IMR-90 (cell line): ENCODE measurements at regions not wholly inside any gene's neighbourhood (a gene's known extent, or its start where the extent isn't known, plus 50 kb on each side); places are given as distances from the start of the nearest gene placed in this dataset.

Source experiments
- ATAC-seq: fragments of 200-7000 bp; cut with Tn5 transposase; 2 replicates; pipeline ENCODE4 v1.9.1; 2020; ENCODE audit warnings: low read depth, mild to moderate bottlenecking, moderate library complexity
- BruUV-seq: library from RNA; stranded (reverse); fragments of 400-500 nt; replicated peaks from 2 replicates; lab custom pipeline; 2021; lab: Mats Ljungman, UMichigan
- CTCF ChIA-PET: fragments of 300-600 bp; formaldehyde crosslinking; extraction: SDS; loops from one replicate; lab custom pipeline; 2021; ENCODE audit warnings: antibody characterized with exemption; lab: Yijun Ruan, JAX
- POLR2A ChIA-PET: fragments of 300-600 bp; sonication (Branson Sonifier 250); formaldehyde crosslinking; loops from one replicate; lab custom pipeline; 2022; ENCODE audit warnings: antibody characterized with exemption; ENCODE audit not compliant: unreplicated experiment; lab: Charles Lee
- DNase-seq: peaks from one replicate; pipeline ENCODE4 v3.0.0; 2013
- H2AFZ ChIP-seq: replicated peaks from 2 replicates; pipeline ENCODE3; 2013; ENCODE audit warnings: low read length, mild to moderate bottlenecking; ENCODE audit not compliant: poor library complexity
- H2AK5ac ChIP-seq: 2 replicates; pipeline ENCODE4 v1.6.1; 2013; ENCODE audit warnings: low read depth, low read length, inconsistent platforms
- H2AK9ac ChIP-seq: replicated peaks from 2 replicates; pipeline ENCODE3; 2013; ENCODE audit warnings: mild to moderate bottlenecking, low read depth, low read length, moderate library complexity; ENCODE audit not compliant: poor library complexity
- H2BK120ac ChIP-seq: 2 replicates; pipeline ENCODE4 v1.6.1; 2013; ENCODE audit warnings: low read depth, low read length, inconsistent platforms
- H2BK15ac ChIP-seq: 3 replicates; pipeline ENCODE4 v1.6.1; 2013; ENCODE audit warnings: low read depth, low read length, inconsistent platforms
- H2BK20ac ChIP-seq: 2 replicates; pipeline ENCODE4 v1.6.1; 2013; ENCODE audit warnings: low read depth, mild to moderate bottlenecking, inconsistent platforms, low read length, moderate library complexity
- H2BK5ac ChIP-seq: 2 replicates; pipeline ENCODE4 v1.6.1; 2013; ENCODE audit warnings: mild to moderate bottlenecking, low read depth, low read length, inconsistent platforms; ENCODE audit not compliant: poor library complexity, severe bottlenecking
- H3K14ac ChIP-seq: replicated peaks from 2 replicates; pipeline ENCODE4 v1.6.1; 2013; ENCODE audit warnings: low read depth, low read length, inconsistent platforms
- H3K18ac ChIP-seq: 2 replicates; pipeline ENCODE4 v1.6.1; 2013; ENCODE audit warnings: low read depth, low read length, control low read depth
- H3K23ac ChIP-seq: 2 replicates; pipeline ENCODE4 v1.6.1; 2013; ENCODE audit warnings: low read depth, low read length, inconsistent platforms
- H3K27ac ChIP-seq: 2 replicates; pipeline ENCODE4 v1.5.1; 2013; ENCODE audit warnings: mild to moderate bottlenecking, control low read depth, low read length; ENCODE audit not compliant: insufficient read depth
- H3K27me3 ChIP-seq: 2 replicates; pipeline ENCODE4 v1.6.1; 2013; ENCODE audit warnings: low read length; ENCODE audit not compliant: control insufficient read depth, insufficient read depth
- H3K36me3 ChIP-seq: 2 replicates; pipeline ENCODE4 v1.6.1; 2013; ENCODE audit warnings: low read length, mixed read lengths; ENCODE audit not compliant: control insufficient read depth, insufficient read depth
- H3K4ac ChIP-seq: 2 replicates; pipeline ENCODE4 v1.6.1; 2013; ENCODE audit warnings: low read depth, low read length, inconsistent platforms
- H3K4me1 ChIP-seq: 2 replicates; pipeline ENCODE4 v1.6.1; 2013; ENCODE audit warnings: low read length, mixed read lengths; ENCODE audit not compliant: control insufficient read depth, insufficient read depth
- H3K4me2 ChIP-seq: 2 replicates; pipeline ENCODE4 v1.6.1; 2013; ENCODE audit warnings: low read depth, mild to moderate bottlenecking, control low read depth, low read length, moderate library complexity
- H3K4me3 ChIP-seq: 2 replicates; pipeline ENCODE4 v1.5.1; 2013; ENCODE audit warnings: low read depth, mild to moderate bottlenecking, control low read depth, low read length, moderate library complexity; ENCODE audit not compliant: insufficient read depth
- H3K56ac ChIP-seq: 2 replicates; pipeline ENCODE4 v1.6.1; 2013; ENCODE audit warnings: low read length, inconsistent platforms; ENCODE audit not compliant: insufficient read depth; ENCODE audit errors: extremely low read depth
- H3K79me1 ChIP-seq, 2 experiments: 2 replicates each; pipeline ENCODE4 v1.6.1; 2013; ENCODE audit warnings: low read length in 2 of 2, inconsistent platforms in 1 of 2, low read depth in 1 of 2
- H3K9ac ChIP-seq: 2 replicates; pipeline ENCODE4 v1.6.1; 2013; ENCODE audit warnings: low read depth, low read length, control low read depth
- H3K9me1 ChIP-seq: 2 replicates; pipeline ENCODE4 v1.6.1; 2013; ENCODE audit warnings: low read length, inconsistent platforms; ENCODE audit not compliant: insufficient read depth
- H3K9me3 ChIP-seq: 2 replicates; pipeline ENCODE4 v1.6.1; 2013; ENCODE audit warnings: low read length; ENCODE audit not compliant: control insufficient read depth, insufficient read depth
- H4K20me1 ChIP-seq: 2 replicates; pipeline ENCODE4 v1.6.1; 2013; ENCODE audit warnings: low read length, inconsistent platforms; ENCODE audit not compliant: insufficient read depth
- H4K5ac ChIP-seq: 2 replicates; pipeline ENCODE4 v1.6.1; 2013; ENCODE audit warnings: mild to moderate bottlenecking, low read depth, low read length, control low read depth
- H4K8ac ChIP-seq, 2 experiments: 2 replicates each; pipeline ENCODE4 v1.6.1; 2013; ENCODE audit warnings: low read depth in 2 of 2, low read length in 2 of 2, control low read depth in 1 of 2, inconsistent platforms in 1 of 2
- H4K91ac ChIP-seq: 2 replicates; pipeline ENCODE4 v1.6.1; 2013; ENCODE audit warnings: low read depth, low read length, inconsistent platforms; ENCODE audit not compliant: insufficient read depth
- MAFK ChIP-seq: IDR thresholded peaks from 2 replicates; pipeline ENCODE4 v1.6.1; 2012; ENCODE audit warnings: low read depth, low read length, improper control_type of control experiment
- MAZ ChIP-seq: IDR thresholded peaks from 2 replicates; pipeline ENCODE4 v1.6.1; 2012; ENCODE audit warnings: low read depth, mild to moderate bottlenecking, low read length, improper control_type of control experiment, moderate library complexity, borderline replicate concordance
- POLR2A ChIP-seq: IDR thresholded peaks from 2 replicates; pipeline ENCODE4 v1.6.1; 2012; ENCODE audit warnings: mild to moderate bottlenecking, low read depth, low read length
- RAD21 ChIP-seq: IDR thresholded peaks from 2 replicates; pipeline ENCODE4 v1.6.1; 2012; ENCODE audit warnings: low read length, improper control_type of control experiment
- SMC3 ChIP-seq: fragments of 150-350 bp; IDR thresholded peaks from 2 replicates; pipeline ENCODE4 v1.6.1; 2016; ENCODE audit warnings: low read depth, mild to moderate bottlenecking, antibody characterized with exemption, low read length, moderate library complexity
- WGBS, 2 experiments: methylation state at CpG; one replicate each; pipeline versions ENCODE4 v1.1.5 to v1.1.7; 2013; ENCODE audit warnings: missing lambda C conversion rate in 2 of 2; ENCODE audit not compliant: insufficient read length in 1 of 2; ENCODE audit errors: extremely low coverage in 2 of 2; 5-methylcytosine and 5-hydroxymethylcytosine counted together
- dilution Hi-C: fragments of 300-500 bp; cut with HindIII; formaldehyde crosslinking; loops from one replicate; pipeline ENCODE4 v1.14.3; 2018; ENCODE audit warnings: low sequenced_read_pairs; ENCODE audit not compliant: unreplicated experiment
- in situ Hi-C: fragments of 300-500 bp; cut with MboI; formaldehyde crosslinking; loops from 3 replicates; pipeline ENCODE4 v1.14.3; 2019; ENCODE audit warnings: low sequenced_read_pairs, inconsistent platforms, mixed read lengths
- intact Hi-C: fragments of 100-400 bp; cut with micrococcal nuclease; formaldehyde crosslinking; loops from 2 replicates; pipeline ENCODE4 v1.10.0; 2022
- TF ChIP-seq, protein P1 (sequence below): conservative IDR thresholded peaks from 2 replicates; pipeline ENCODE4 v1.5.1; 2012; ENCODE audit warnings: mild to moderate bottlenecking, low read depth, low read length, improper control_type of control experiment
- TF ChIP-seq, protein P2 (sequence below): fragments of 150-350 bp; IDR thresholded peaks from 2 replicates; pipeline ENCODE4 v1.6.1; 2016; ENCODE audit warnings: low read depth, mild to moderate bottlenecking, low read length, moderate library complexity, borderline replicate concordance

DNA sequence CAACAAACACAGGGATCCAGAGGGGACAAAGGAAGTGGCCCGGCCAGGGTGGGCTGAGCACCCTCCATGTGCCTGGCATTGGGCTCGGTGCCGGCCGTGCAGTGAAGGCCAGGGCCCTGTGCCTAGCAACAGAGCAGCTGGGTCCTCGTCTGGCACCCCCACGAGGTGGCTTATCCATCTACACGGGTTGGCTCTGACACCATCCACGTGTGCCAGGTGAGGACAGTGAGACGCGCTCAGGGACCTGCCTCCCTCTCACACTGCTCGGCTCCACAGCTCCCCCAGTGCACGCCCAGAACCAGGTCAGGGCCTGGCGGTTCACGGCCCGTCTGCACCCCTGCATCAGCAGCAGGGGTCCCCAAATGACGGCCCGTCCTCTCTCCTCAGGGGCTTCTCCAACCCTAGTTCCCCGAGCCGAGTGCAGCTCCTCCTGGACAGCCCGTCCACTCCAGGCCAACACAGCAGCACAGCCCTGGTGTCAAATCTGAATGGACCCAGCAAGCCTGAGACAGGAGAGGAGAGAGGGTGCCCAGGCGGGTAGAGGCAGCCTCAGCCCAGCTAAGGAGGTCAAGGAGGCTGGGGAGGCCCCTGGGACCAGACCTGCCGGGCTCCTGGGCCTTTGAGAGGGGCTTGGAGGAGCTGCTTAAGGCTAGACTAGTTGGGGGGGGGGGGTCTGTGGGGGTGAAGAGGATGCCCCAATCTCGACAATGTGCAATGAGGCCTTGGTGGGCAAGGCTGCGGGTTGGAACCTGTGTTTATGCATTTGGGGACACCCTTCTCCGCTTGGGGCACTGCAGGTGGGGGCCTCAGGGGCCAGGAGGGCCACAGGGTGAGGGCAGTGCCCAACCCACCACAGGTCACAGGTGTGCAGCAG, 113.6 kb downstream of the FAM53A start:
- H3K14ac ChIP-seq = no peak overlapping the region
- no peak overlapping the region for H2AK5ac ChIP-seq
- POLR2A ChIA-PET = no interaction called here
- no peak overlapping the region for H3K4me3 ChIP-seq
- H3K9ac ChIP-seq = no peak overlapping the region
- H3K27ac ChIP-seq = no peak overlapping the region
- no peak overlapping the region for H2BK120ac ChIP-seq
- H3K27me3 ChIP-seq = peaks cover 19% of the 10 kb centered on the region
- H2BK15ac ChIP-seq = no peak overlapping the region
- no peaks in the 10 kb centered on the region for H3K9me3 ChIP-seq
- no peaks in the 10 kb centered on the region for H3K9me1 ChIP-seq
- H3K79me1 ChIP-seq = no peaks in the 10 kb centered on the region
- H3K56ac ChIP-seq = no peak overlapping the region
- in situ Hi-C loops = no loop called here
- no peaks in the 10 kb centered on the region for H4K20me1 ChIP-seq
- no peak overlapping the region for H2AK9ac ChIP-seq
- 64% methylated on average over 11 of the region's 25 CpGs; no CpG with 5 or more reads in 1 of the 2 experiments for WGBS, 2 experiments
- H3K18ac ChIP-seq = no peak overlapping the region
- H3K23ac ChIP-seq = no peak overlapping the region
- dilution Hi-C loops = no loop called here
- H4K5ac ChIP-seq = no peak overlapping the region
- H2BK20ac ChIP-seq = no peak overlapping the region
- DNase-seq (no peak), ATAC-seq (no peak)
- no peak overlapping the region for H2AFZ ChIP-seq
- no peak overlapping the region for H3K4me2 ChIP-seq
- H3K4ac ChIP-seq = no peak overlapping the region
- H4K91ac ChIP-seq = no peak overlapping the region
- no peaks in the 10 kb centered on the region for H3K4me1 ChIP-seq
- H4K8ac ChIP-seq = no peak overlapping the region
- TF ChIP-seq RAD21 (no peak), MAZ (no peak), POLR2A (no peak), SMC3 (no peak), MAFK (no peak)
- TF ChIP-seq, protein P1, sequence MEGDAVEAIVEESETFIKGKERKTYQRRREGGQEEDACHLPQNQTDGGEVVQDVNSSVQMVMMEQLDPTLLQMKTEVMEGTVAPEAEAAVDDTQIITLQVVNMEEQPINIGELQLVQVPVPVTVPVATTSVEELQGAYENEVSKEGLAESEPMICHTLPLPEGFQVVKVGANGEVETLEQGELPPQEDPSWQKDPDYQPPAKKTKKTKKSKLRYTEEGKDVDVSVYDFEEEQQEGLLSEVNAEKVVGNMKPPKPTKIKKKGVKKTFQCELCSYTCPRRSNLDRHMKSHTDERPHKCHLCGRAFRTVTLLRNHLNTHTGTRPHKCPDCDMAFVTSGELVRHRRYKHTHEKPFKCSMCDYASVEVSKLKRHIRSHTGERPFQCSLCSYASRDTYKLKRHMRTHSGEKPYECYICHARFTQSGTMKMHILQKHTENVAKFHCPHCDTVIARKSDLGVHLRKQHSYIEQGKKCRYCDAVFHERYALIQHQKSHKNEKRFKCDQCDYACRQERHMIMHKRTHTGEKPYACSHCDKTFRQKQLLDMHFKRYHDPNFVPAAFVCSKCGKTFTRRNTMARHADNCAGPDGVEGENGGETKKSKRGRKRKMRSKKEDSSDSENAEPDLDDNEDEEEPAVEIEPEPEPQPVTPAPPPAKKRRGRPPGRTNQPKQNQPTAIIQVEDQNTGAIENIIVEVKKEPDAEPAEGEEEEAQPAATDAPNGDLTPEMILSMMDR = no peak
- TF ChIP-seq, protein P2, sequence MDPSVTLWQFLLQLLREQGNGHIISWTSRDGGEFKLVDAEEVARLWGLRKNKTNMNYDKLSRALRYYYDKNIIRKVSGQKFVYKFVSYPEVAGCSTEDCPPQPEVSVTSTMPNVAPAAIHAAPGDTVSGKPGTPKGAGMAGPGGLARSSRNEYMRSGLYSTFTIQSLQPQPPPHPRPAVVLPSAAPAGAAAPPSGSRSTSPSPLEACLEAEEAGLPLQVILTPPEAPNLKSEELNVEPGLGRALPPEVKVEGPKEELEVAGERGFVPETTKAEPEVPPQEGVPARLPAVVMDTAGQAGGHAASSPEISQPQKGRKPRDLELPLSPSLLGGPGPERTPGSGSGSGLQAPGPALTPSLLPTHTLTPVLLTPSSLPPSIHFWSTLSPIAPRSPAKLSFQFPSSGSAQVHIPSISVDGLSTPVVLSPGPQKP = no peak
- BruUV-seq = no TSS peak
- CTCF ChIA-PET = no interaction called here
- H3K36me3 ChIP-seq = no peaks in the 10 kb centered on the region
- intact Hi-C loops = no loop called here
- no peak overlapping the region for H2BK5ac ChIP-seq
